K562 (cell line): ENCODE measurements at regions not wholly inside any gene's neighbourhood (a gene's known extent, or its start where the extent isn't known, plus 50 kb on each side); places are given as distances from the start of the nearest gene placed in this dataset.

Experiments used
- ARID3A ChIP-seq: IDR thresholded peaks from 2 replicates; pipeline ENCODE4 v1.6.1; 2012; ENCODE audit warnings: low read depth, low read length, improper control_type of control experiment, borderline replicate concordance
- CCNT2 ChIP-seq: IDR thresholded peaks from 2 replicates; pipeline ENCODE4 v1.6.1; 2011; ENCODE audit warnings: borderline replicate concordance, low read depth, mild to moderate bottlenecking, moderate library complexity, mixed read lengths, low read length; ENCODE audit not compliant: insufficient read length; ENCODE audit errors: extremely low read depth
- CTCF ChIP-seq, 3 experiments: IDR thresholded peaks in 2 of 3; conservative IDR thresholded peaks in 1 of 3; 2 replicates each; pipeline ENCODE4 v1.5.1; 2011 to 2012; ENCODE audit warnings: low read length in 3 of 3, mild to moderate bottlenecking in 3 of 3, control low read depth in 2 of 3, improper control_type of control experiment in 1 of 3, inconsistent platforms in 1 of 3, low read depth in 1 of 3, mixed read lengths in 1 of 3, moderate library complexity in 1 of 3; ENCODE audit not compliant: insufficient read depth in 2 of 3
- ELF1 ChIP-seq: fragments of 200-800 bp; sonication (Bioruptor generic); IDR thresholded peaks from 2 replicates; pipeline ENCODE4 v1.6.1; 2016; ENCODE audit warnings: missing genetic modification characterization, missing compliant biosample characterization
- ETV1 ChIP-seq: fragments of 450-650 bp; conservative IDR thresholded peaks from 2 replicates; pipeline ENCODE4 v1.6.1; 2016; ENCODE audit warnings: missing genetic modification characterization, control low read depth, low read depth, missing compliant biosample characterization
- HNRNPLL ChIP-seq: fragments of 200-400 bp; formaldehyde crosslinking; IDR thresholded peaks from 2 replicates; pipeline ENCODE4 v1.6.1; 2017; ENCODE audit warnings: low read length, low read depth, mild to moderate bottlenecking; ENCODE audit not compliant: poor library complexity, severe bottlenecking
- NFE2L1 ChIP-seq: fragments of 450-650 bp; IDR thresholded peaks from 2 replicates; pipeline ENCODE4 v1.6.1; 2016; ENCODE audit warnings: missing genetic modification characterization, low read depth, mild to moderate bottlenecking, missing compliant biosample characterization, moderate library complexity, borderline replicate concordance
- RAD21 ChIP-seq, 2 experiments: fragments of 250-450 bp in 1 of 2; fragments of 450-650 bp in 1 of 2; sonication (Bioruptor Pico) in 1 of 2; formaldehyde crosslinking in 1 of 2; IDR thresholded peaks in 1 of 2; conservative IDR thresholded peaks in 1 of 2; 2 replicates each; pipeline versions ENCODE4 v1.4.0 to v1.8.0; 2020 to 2022; ENCODE audit warnings: mild to moderate bottlenecking in 2 of 2, moderate library complexity in 1 of 2
- SIRT6 ChIP-seq: IDR thresholded peaks from one replicate; pipeline ENCODE4 v1.6.1; 2012; ENCODE audit warnings: low read depth, mild to moderate bottlenecking, control low read depth, inconsistent platforms, low read length, moderate library complexity
- SMAD2 ChIP-seq: fragments of 150-350 bp; IDR thresholded peaks from 2 replicates; pipeline ENCODE4 v1.6.1; 2014; ENCODE audit warnings: low read depth, mild to moderate bottlenecking, low read length
- YY1 ChIP-seq, 3 experiments: IDR thresholded peaks; 2 replicates each; pipeline ENCODE4 v1.6.1; 2011; ENCODE audit warnings: low read length in 2 of 3, mild to moderate bottlenecking in 2 of 3, moderate library complexity in 2 of 3, borderline replicate concordance in 1 of 3, control low read depth in 1 of 3, low read depth in 1 of 3; ENCODE audit not compliant: insufficient read depth in 3 of 3, insufficient replicate concordance in 2 of 3, control insufficient read depth in 1 of 3, insufficient read length in 1 of 3; ENCODE audit errors: extremely low read depth in 1 of 3
- ZNF143 ChIP-seq: sonication (generic); formaldehyde crosslinking; IDR thresholded peaks from 2 replicates; pipeline ENCODE4 v1.9.0; 2022; ENCODE audit warnings: mild to moderate bottlenecking, missing genetic modification reagents
- TF ChIP-seq, protein P1 (sequence below): sonication (generic); formaldehyde crosslinking; IDR thresholded peaks from 2 replicates; pipeline ENCODE4 v1.9.0; 2022; ENCODE audit warnings: mild to moderate bottlenecking, missing genetic modification reagents
- TF ChIP-seq, protein P2 (sequence below): sonication (generic); formaldehyde crosslinking; IDR thresholded peaks from 2 replicates; pipeline ENCODE4 v1.9.0; 2022; ENCODE audit warnings: mild to moderate bottlenecking, missing genetic modification reagents

- no peak for TF ChIP-seq CTCF (IDR thresholded peaks at IDR 0.05 in 2 of 3, conservative IDR thresholded peaks at IDR 0.05 in 1 of 3; ENCODE audit: insufficient read depth in 2 of 3, low read depth in 1 of 3, low read length in 3 of 3)
- TF ChIP-seq SMAD2, result no peak
- TF ChIP-seq, protein P1, sequence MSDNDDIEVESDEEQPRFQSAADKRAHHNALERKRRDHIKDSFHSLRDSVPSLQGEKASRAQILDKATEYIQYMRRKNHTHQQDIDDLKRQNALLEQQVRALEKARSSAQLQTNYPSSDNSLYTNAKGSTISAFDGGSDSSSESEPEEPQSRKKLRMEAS (CRISPR knock-in tag), result no peak
- TF ChIP-seq HNRNPLL, result no peak
- no peak for TF ChIP-seq ELF1 (tag)
- no peak for TF ChIP-seq ARID3A
- TF ChIP-seq YY1 (IDR thresholded peaks at IDR 0.05; ENCODE audit: borderline replicate concordance in 1 of 3, control insufficient read depth in 1 of 3, extremely low read depth in 1 of 3, insufficient read depth in 3 of 3, insufficient read length in 1 of 3, insufficient replicate concordance in 2 of 3, low read depth in 1 of 3, low read length in 2 of 3), result no peak
- TF ChIP-seq ETV1, result no peak
- no peak for TF ChIP-seq RAD21 (CRISPR knock-in tag; conservative IDR thresholded peaks at IDR 0.05 in 1 of 2, IDR thresholded peaks at IDR 0.05 in 1 of 2)
- no peak for TF ChIP-seq NFE2L1 (tag)
- no peak for TF ChIP-seq SIRT6
- TF ChIP-seq, protein P2, sequence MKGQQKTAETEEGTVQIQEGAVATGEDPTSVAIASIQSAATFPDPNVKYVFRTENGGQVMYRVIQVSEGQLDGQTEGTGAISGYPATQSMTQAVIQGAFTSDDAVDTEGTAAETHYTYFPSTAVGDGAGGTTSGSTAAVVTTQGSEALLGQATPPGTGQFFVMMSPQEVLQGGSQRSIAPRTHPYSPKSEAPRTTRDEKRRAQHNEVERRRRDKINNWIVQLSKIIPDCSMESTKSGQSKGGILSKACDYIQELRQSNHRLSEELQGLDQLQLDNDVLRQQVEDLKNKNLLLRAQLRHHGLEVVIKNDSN (CRISPR knock-in tag), result no peak
- no peak for TF ChIP-seq CCNT2
- TF ChIP-seq ZNF143 (CRISPR knock-in tag), result no peak
Observed at GRCh38 chr3:177906126-177906511, 630.1 kb upstream of the KCNMB2 start.
